Neural progenitor cell (in vitro differentiated cells): ENCODE measurements at regions not wholly inside any gene's neighbourhood (a gene's known extent, or its start where the extent isn't known, plus 50 kb on each side); places are given as distances from the start of the nearest gene placed in this dataset.

Experiments
- DNase-seq: peaks from one replicate; pipeline ENCODE4 v3.0.0-alpha.2; 2016; ENCODE audit warnings: low spot score
- H2AFZ ChIP-seq: fragments of 200-600 bp; sonication (generic); replicated peaks from 2 replicates; pipeline ENCODE4 v1.6.1; 2016; ENCODE audit warnings: antibody characterized with exemption
- H3F3A ChIP-seq: fragments of 200-600 bp; sonication (generic); 2 replicates; pipeline ENCODE4 v1.6.1; 2016; ENCODE audit warnings: antibody characterized with exemption, low read depth
- H3K27ac ChIP-seq: fragments of 200-600 bp; sonication (generic); 2 replicates; pipeline ENCODE4 v1.5.1; 2016; ENCODE audit warnings: mild to moderate bottlenecking
- H3K27me3 ChIP-seq: fragments of 200-600 bp; sonication (generic); 2 replicates; pipeline ENCODE4 v1.6.1; 2016; ENCODE audit warnings: mild to moderate bottlenecking, moderate library complexity
- H3K36me3 ChIP-seq: fragments of 200-600 bp; sonication (generic); 2 replicates; pipeline ENCODE4 v1.5.1; 2016
- H3K4me1 ChIP-seq: fragments of 200-600 bp; sonication (generic); 2 replicates; pipeline ENCODE4 v1.6.1; 2016; ENCODE audit warnings: mixed run types
- H3K4me2 ChIP-seq: fragments of 200-600 bp; sonication (generic); 2 replicates; pipeline ENCODE4 v1.6.1; 2016
- H3K4me3 ChIP-seq: fragments of 200-600 bp; sonication (generic); 2 replicates; pipeline ENCODE4 v1.5.1; 2016
- H3K79me2 ChIP-seq: fragments of 200-600 bp; sonication (generic); 2 replicates; pipeline ENCODE4 v1.6.1; 2016; ENCODE audit warnings: low read depth
- H3K9ac ChIP-seq: fragments of 200-600 bp; sonication (generic); 2 replicates; pipeline ENCODE4 v1.6.1; 2016
- H3K9me3 ChIP-seq: fragments of 200-600 bp; sonication (generic); 2 replicates; pipeline ENCODE4 v1.5.1; 2016; ENCODE audit warnings: low read depth
- H4K20me1 ChIP-seq: fragments of 200-600 bp; sonication (generic); 2 replicates; pipeline ENCODE4 v1.6.1; 2016; ENCODE audit warnings: low read depth
- H3K27ac Mint-ChIP-seq: 3 replicates; pipeline ENCODE4 v1.8.0; 2021; ENCODE audit warnings: mixed read lengths
- H3K27me3 Mint-ChIP-seq: 2 replicates; pipeline ENCODE4 v1.8.0; 2022; ENCODE audit warnings: low read depth, mild to moderate bottlenecking, inconsistent platforms, moderate library complexity, mixed read lengths; ENCODE audit not compliant: insufficient read depth
- H3K36me3 Mint-ChIP-seq: 3 replicates; pipeline ENCODE4 v1.8.0; 2021; ENCODE audit warnings: mixed read lengths
- H3K4me1 Mint-ChIP-seq: 3 replicates; pipeline ENCODE4 v1.8.0; 2021; ENCODE audit warnings: mixed read lengths
- H3K4me3 Mint-ChIP-seq: 3 replicates; pipeline ENCODE4 v1.8.0; 2021; ENCODE audit warnings: mild to moderate bottlenecking, moderate library complexity, mixed read lengths
- H3K9me3 Mint-ChIP-seq: 3 replicates; pipeline ENCODE4 v1.8.0; 2020; ENCODE audit warnings: mixed read lengths
- CTCF ChIP-seq: fragments of 200-600 bp; sonication (generic); IDR thresholded peaks from 2 replicates; pipeline ENCODE4 v1.5.1; 2017; ENCODE audit warnings: antibody characterized with exemption, mild to moderate bottlenecking
- EZH2 ChIP-seq: fragments of 200-600 bp; sonication (generic); IDR thresholded peaks from 2 replicates; pipeline ENCODE4 v1.6.1; 2017; ENCODE audit warnings: antibody characterized with exemption, mild to moderate bottlenecking, moderate library complexity
- EZH2phosphoT487 ChIP-seq: fragments of 200-600 bp; sonication (generic); IDR thresholded peaks from 2 replicates; pipeline ENCODE4 v1.6.1; 2017; ENCODE audit warnings: antibody characterized with exemption

DNA sequence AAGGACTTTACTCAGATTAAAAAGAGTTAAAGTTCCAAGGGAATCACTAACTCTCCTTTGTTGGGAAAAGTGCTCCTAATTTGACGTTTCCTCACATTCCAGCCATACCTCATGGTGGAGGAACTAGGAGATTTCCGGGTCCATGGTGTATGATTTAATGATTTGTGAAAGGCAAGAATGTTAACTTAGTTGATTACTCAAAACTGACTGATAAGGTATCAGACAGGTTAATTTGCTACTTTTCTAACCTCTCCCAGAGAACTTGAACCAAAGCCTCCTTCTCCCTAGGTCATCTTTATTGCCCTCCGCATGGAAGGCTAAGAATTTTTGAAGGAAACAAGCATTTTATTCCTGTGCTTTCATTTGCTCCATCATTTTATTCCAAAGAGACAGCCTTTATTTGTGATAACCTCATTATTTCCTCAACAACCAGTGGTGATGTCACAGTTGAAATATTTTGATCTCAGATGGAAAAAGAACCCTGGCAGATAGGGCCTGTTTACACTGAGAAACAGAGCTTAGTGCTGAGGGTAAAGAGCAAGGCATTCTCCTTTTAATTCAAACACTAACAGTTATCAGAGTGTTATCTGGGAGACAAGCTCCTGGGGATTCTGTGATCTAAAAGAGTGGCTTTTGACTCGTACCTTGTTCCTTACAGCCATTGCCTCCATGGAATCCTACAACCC, 57.4 kb upstream of the BMP2 start:
- no peaks in the 10 kb centered on the region for H3K9me3 ChIP-seq
- no peak overlapping the region for H3K27ac Mint-ChIP-seq
- no peak for DNase-seq
- no peaks in the 10 kb centered on the region for H3K36me3 ChIP-seq
- no peak overlapping the region for H3K27ac ChIP-seq
- H3F3A ChIP-seq, result no peaks in the 10 kb centered on the region
- H3K4me3 ChIP-seq, result no peak overlapping the region
- H3K36me3 Mint-ChIP-seq, result no peaks in the 10 kb centered on the region
- H3K9me3 Mint-ChIP-seq, result no peaks in the 10 kb centered on the region
- TF ChIP-seq CTCF (no peak), EZH2 (no peak), EZH2phosphoT487 (no peak)
- H3K27me3 ChIP-seq, result no peaks in the 10 kb centered on the region
- H4K20me1 ChIP-seq, result no peaks in the 10 kb centered on the region
- no peaks in the 10 kb centered on the region for H3K4me1 ChIP-seq
- no peaks in the 10 kb centered on the region for H3K79me2 ChIP-seq
- H3K4me2 ChIP-seq, result no peak overlapping the region
- H3K27me3 Mint-ChIP-seq, result no peaks in the 10 kb centered on the region
- H3K4me3 Mint-ChIP-seq, result no peak overlapping the region
- no peak overlapping the region for H2AFZ ChIP-seq
- no peak overlapping the region for H3K9ac ChIP-seq
- H3K4me1 Mint-ChIP-seq, result no peaks in the 10 kb centered on the region

GRCh38 chr20:6708010-6708409, 59.5 kb upstream of the BMP2 start:
- H3K79me2 ChIP-seq, result no peaks in the 10 kb centered on the region
- H3K27ac ChIP-seq, result no peak overlapping the region
- Mint-ChIP-seq H3K9me3 (no peaks in the 10 kb centered on the region), H3K27me3 (no peaks in the 10 kb centered on the region), H3K36me3 (no peaks in the 10 kb centered on the region), H3K27ac (no peak overlapping the region), H3K4me1 (no peaks in the 10 kb centered on the region), H3K4me3 (no peak overlapping the region)
- no peaks in the 10 kb centered on the region for H3K36me3 ChIP-seq
- peak overlapping the region; percentile 80 for H2AFZ ChIP-seq
- H3K4me1 ChIP-seq, result no peaks in the 10 kb centered on the region
- no peak overlapping the region for H3K4me2 ChIP-seq
- H3F3A ChIP-seq, result no peaks in the 10 kb centered on the region
- no peaks in the 10 kb centered on the region for H3K27me3 ChIP-seq
- TF ChIP-seq CTCF, result no peak
- no peak overlapping the region for H3K4me3 ChIP-seq
- H3K9ac ChIP-seq, result no peak overlapping the region
- no peaks in the 10 kb centered on the region for H3K9me3 ChIP-seq
- H4K20me1 ChIP-seq, result no peaks in the 10 kb centered on the region
- DNase-seq, result peak; percentile 41

DNA sequence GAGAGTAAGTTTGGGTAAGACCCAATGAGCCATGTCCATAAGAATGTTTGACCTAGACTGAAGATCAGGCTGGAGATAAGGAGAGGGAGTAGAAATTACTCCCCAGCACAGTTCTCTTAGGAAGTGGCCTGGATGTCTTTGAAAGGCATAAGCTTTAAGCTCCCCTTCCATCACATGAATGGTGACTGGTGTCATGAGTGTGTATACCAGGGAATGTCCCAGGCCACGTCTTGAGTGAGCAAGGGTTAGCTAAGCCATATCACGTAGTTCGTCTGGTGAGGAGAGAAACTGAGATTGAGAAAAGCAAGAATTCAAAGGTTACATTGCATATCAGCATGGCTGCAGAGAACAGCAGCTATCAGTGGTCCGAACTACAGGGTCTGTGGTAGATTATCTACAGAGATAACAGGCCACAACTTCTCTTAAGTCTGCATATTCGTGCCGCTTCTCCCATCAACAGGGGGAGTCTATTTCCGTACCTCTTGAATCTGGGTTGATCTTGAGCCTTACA, 60.1 kb upstream of the BMP2 start:
- Histone ChIP-seq H3K9ac (no peak overlapping the region), H4K20me1 (no peaks in the 10 kb centered on the region), H3K4me1 (no peaks in the 10 kb centered on the region), H3K27ac (no peak overlapping the region), H3K4me2 (no peak overlapping the region), H2AFZ (no peak overlapping the region), H3K9me3 (no peaks in the 10 kb centered on the region), H3K36me3 (no peaks in the 10 kb centered on the region), H3K27me3 (no peaks in the 10 kb centered on the region), H3K79me2 (no peaks in the 10 kb centered on the region), H3K4me3 (no peak overlapping the region), H3F3A (no peaks in the 10 kb centered on the region)
- Mint-ChIP-seq H3K9me3 (no peaks in the 10 kb centered on the region), H3K4me1 (no peaks in the 10 kb centered on the region), H3K4me3 (no peak overlapping the region), H3K27me3 (no peaks in the 10 kb centered on the region), H3K36me3 (no peaks in the 10 kb centered on the region), H3K27ac (no peak overlapping the region)
- TF ChIP-seq CTCF (no peak), EZH2phosphoT487 (no peak), EZH2 (no peak)
- DNase-seq, result no peak
